ENCODE measurements at regions not wholly inside any gene's neighbourhood (a gene's known extent, or its start where the extent isn't known, plus 50 kb on each side); places are given as distances from the start of the nearest gene placed in this dataset.

DNA sequence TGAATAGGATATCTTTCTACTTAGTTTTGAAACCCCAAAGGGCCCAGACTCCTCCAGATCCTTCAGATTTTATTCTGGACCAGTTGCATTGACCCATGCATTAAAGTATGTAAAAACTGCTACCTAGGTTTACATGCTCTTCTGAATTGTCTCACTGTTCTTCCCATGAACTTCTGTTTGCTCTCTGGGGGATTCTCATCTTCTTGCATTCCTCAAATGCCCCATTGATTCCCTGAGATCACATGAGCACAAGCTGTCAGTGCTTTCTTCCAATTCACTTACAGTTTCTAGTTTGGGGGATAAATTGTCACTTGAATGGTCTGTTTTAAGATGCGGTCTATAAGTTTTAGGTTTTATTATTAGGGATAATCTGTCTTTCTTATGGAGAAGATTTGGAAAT lies 188.9 kb upstream of the KIF2B start:
- no peak overlapping the region for H3K4me3 ChIP-seq (ENCODE audit: low read depth, low read length)
- no peak for DNase-seq (ENCODE audit: low read depth)
- TF ChIP-seq, protein P1, sequence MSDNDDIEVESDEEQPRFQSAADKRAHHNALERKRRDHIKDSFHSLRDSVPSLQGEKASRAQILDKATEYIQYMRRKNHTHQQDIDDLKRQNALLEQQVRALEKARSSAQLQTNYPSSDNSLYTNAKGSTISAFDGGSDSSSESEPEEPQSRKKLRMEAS (IDR thresholded peaks at IDR 0.05; ENCODE audit: low read depth, low read length): no peak
- TF ChIP-seq MYC (IDR thresholded peaks at IDR 0.05; ENCODE audit: low read depth, low read length) (no peak), POLR2A (IDR thresholded peaks at IDR 0.05; ENCODE audit: extremely low read depth, insufficient read length) (no peak)
- TF ChIP-seq, protein P2, sequence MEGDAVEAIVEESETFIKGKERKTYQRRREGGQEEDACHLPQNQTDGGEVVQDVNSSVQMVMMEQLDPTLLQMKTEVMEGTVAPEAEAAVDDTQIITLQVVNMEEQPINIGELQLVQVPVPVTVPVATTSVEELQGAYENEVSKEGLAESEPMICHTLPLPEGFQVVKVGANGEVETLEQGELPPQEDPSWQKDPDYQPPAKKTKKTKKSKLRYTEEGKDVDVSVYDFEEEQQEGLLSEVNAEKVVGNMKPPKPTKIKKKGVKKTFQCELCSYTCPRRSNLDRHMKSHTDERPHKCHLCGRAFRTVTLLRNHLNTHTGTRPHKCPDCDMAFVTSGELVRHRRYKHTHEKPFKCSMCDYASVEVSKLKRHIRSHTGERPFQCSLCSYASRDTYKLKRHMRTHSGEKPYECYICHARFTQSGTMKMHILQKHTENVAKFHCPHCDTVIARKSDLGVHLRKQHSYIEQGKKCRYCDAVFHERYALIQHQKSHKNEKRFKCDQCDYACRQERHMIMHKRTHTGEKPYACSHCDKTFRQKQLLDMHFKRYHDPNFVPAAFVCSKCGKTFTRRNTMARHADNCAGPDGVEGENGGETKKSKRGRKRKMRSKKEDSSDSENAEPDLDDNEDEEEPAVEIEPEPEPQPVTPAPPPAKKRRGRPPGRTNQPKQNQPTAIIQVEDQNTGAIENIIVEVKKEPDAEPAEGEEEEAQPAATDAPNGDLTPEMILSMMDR (IDR thresholded peaks at IDR 0.05; ENCODE audit: low read depth, low read length): no peak

DNA sequence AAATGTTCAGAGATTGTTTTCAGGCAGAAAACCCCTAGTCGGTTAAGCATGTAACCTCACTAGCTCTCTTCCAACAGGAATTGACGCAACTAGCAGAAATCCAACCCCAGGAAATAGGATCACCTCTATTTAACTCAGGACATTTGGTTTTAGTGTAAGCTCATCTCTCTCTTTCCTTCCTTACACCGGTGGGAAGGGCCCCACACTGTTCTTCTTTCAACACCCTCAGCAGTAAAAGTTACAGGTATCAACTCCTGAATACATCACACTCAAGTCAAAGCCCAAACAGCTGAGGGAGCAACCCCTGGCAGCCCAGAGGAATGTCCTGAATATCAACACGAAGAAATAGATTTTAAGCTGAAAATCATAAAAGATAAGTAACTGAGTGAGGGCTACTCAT lies 191.2 kb upstream of the KIF2B start:
- DNase-seq (ENCODE audit: low read depth): no peak
- TF ChIP-seq, protein P2 (IDR thresholded peaks at IDR 0.05; ENCODE audit: low read depth, low read length): no peak
- TF ChIP-seq MYC (IDR thresholded peaks at IDR 0.05; ENCODE audit: low read depth, low read length) (no peak), POLR2A (IDR thresholded peaks at IDR 0.05; ENCODE audit: extremely low read depth, insufficient read length) (no peak)

DNA sequence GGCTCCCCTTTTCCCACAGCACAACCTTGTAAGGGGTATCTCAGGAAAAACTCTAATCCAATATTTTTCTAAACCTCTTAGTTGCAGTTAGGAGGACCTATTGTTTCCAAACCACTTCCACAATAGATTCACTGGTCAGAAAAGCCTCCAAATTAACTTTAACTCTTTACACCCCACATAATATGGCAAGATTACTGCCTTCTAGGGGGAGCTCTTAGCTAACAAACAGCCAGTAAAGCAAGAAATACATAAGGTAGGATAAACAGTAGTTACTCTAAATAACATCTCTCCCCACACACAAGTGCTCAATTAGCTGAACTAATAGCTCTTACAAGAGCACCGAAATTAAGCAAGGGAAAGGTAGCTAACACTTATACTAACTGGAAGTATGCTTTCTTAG lies 192.1 kb upstream of the KIF2B start:
- DNase-seq (ENCODE audit: low read depth): no peak
- no peak overlapping the region for H3K4me3 ChIP-seq (ENCODE audit: low read depth, low read length)
- TF ChIP-seq POLR2A (IDR thresholded peaks at IDR 0.05; ENCODE audit: extremely low read depth, insufficient read length) (no peak), MYC (IDR thresholded peaks at IDR 0.05; ENCODE audit: low read depth, low read length) (no peak)
- TF ChIP-seq, protein P1 (IDR thresholded peaks at IDR 0.05; ENCODE audit: low read depth, low read length): no peak
- TF ChIP-seq, protein P2 (IDR thresholded peaks at IDR 0.05; ENCODE audit: low read depth, low read length): no peak

More for the DNA sequence above, 191.2 kb upstream of the KIF2B start:
- no peak overlapping the region for H3K4me3 ChIP-seq (ENCODE audit: low read depth, low read length)

DNA sequence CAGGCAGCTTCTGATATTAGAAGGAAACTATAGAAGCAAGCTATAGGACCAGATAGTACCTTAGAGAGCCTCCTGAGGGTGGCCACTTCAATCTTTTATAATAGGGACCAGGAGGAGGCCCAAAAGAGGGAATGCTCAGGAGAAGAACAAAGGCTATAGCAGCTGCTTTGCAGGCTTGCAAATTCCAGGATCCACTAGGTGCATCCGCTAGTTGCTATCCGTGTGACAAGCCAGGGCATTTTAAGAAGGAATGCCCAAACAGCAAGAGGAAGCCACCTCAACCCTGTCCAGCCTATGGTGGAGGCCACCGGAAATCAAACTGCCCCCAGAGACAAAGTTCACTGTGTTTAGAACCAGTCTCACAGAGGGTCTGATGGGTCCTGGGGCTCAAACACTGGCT lies 192.6 kb upstream of the KIF2B start:
- TF ChIP-seq POLR2A (IDR thresholded peaks at IDR 0.05; ENCODE audit: extremely low read depth, insufficient read length): no peak
- TF ChIP-seq, protein P2 (IDR thresholded peaks at IDR 0.05; ENCODE audit: low read depth, low read length): no peak
- TF ChIP-seq, protein P1 (IDR thresholded peaks at IDR 0.05; ENCODE audit: low read depth, low read length): no peak
- TF ChIP-seq MYC (IDR thresholded peaks at IDR 0.05; ENCODE audit: low read depth, low read length): no peak
- no peak overlapping the region for H3K4me3 ChIP-seq (ENCODE audit: low read depth, low read length)
- no peak for DNase-seq (ENCODE audit: low read depth)

DNA sequence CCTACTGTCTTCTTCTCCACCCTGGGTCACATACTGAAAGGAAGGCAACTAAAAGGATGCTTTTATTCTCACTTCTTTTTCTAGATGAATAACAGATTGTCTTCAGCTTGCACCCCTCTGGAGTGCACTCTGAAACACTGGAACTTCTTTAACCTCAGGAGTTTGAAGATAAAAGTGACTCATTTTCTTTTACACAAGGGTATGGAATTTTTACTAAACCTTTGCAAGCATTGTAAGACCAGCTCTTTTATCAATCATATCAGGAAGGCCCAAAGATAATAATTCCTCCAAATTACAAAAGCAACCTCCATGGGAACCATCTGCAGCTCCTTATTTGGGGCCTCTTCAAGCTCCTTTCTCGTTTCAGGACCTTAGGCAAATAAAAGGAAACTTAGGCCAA lies 193.5 kb upstream of the KIF2B start:
- TF ChIP-seq, protein P2 (IDR thresholded peaks at IDR 0.05; ENCODE audit: low read depth, low read length): no peak
- no peak for TF ChIP-seq MYC (IDR thresholded peaks at IDR 0.05; ENCODE audit: low read depth, low read length)
- no peak for TF ChIP-seq POLR2A (IDR thresholded peaks at IDR 0.05; ENCODE audit: extremely low read depth, insufficient read length)
- no peak for DNase-seq (ENCODE audit: low read depth)
- H3K4me3 ChIP-seq (ENCODE audit: low read depth, low read length): no peak overlapping the region

DNA sequence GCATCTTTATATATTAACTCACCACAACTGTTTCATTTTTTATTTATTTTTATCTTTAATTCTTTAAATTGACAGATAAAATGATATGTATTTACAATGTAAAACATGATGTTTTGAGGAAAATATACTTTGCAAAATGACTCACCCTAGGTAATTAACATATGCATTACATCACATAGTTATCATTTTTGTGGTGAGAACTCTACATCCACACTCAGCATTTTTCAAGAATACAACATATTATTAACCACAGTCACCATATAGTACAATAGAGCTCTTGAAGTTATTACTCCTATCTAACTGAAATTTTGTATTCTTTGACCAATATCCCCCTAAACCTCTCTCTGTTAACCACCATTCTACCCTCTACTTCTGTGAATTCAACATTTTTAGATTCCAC lies 194.7 kb upstream of the KIF2B start:
- TF ChIP-seq POLR2A (IDR thresholded peaks at IDR 0.05; ENCODE audit: extremely low read depth, insufficient read length) (no peak), MYC (IDR thresholded peaks at IDR 0.05; ENCODE audit: low read depth, low read length) (no peak)
- TF ChIP-seq, protein P2 (IDR thresholded peaks at IDR 0.05; ENCODE audit: low read depth, low read length): no peak
- TF ChIP-seq, protein P1 (IDR thresholded peaks at IDR 0.05; ENCODE audit: low read depth, low read length): no peak
- no peak for DNase-seq (ENCODE audit: low read depth)
- no peak overlapping the region for H3K4me3 ChIP-seq (ENCODE audit: low read depth, low read length)
